Panc1 (cell line): ENCODE measurements at regions not wholly inside any gene's neighbourhood (a gene's known extent, or its start where the extent isn't known, plus 50 kb on each side); places are given as distances from the start of the nearest gene placed in this dataset.

ENCODE experiments used
- ATAC-seq: fragments of 200-7000 bp; cut with Tn5 transposase; 2 replicates; pipeline ENCODE4 v1.9.1; 2020; ENCODE audit warnings: mild to moderate bottlenecking, moderate library complexity
- BruUV-seq: library from RNA; stranded (reverse); fragments of 400-500 nt; replicated peaks from 2 replicates; lab custom pipeline; 2021; lab: Mats Ljungman, UMichigan
- CTCF ChIA-PET: fragments of 300-600 bp; sonication (Branson Sonifier 250); formaldehyde crosslinking; loops from one replicate; lab custom pipeline; 2022; ENCODE audit warnings: antibody characterized with exemption; lab: Charles Lee
- POLR2A ChIA-PET: fragments of 300-600 bp; sonication (Branson Sonifier 250); formaldehyde crosslinking; loops from one replicate; lab custom pipeline; 2022; ENCODE audit warnings: antibody characterized with exemption; lab: Charles Lee
- DNase-seq: peaks from one replicate; pipeline ENCODE4 v3.0.0-alpha.2; 2010; ENCODE audit warnings: low read depth, low spot score
- H3K27ac ChIP-seq: 2 replicates; pipeline ENCODE4 v1.5.1; 2011; ENCODE audit warnings: mild to moderate bottlenecking, low read length, inconsistent platforms
- H3K27me3 ChIP-seq: fragments of 200-500 bp; sonication (Bioruptor generic); 2 replicates; pipeline ENCODE4 v1.6.0; 2014; ENCODE audit warnings: low read length, inconsistent platforms; ENCODE audit not compliant: control insufficient read depth, insufficient read depth
- H3K36me3 ChIP-seq: fragments of 200-500 bp; sonication (Bioruptor generic); 2 replicates; pipeline ENCODE4 v1.5.1; 2014; ENCODE audit warnings: inconsistent platforms, mild to moderate bottlenecking, low read length, moderate library complexity; ENCODE audit not compliant: control insufficient read depth, insufficient read depth
- H3K4me1 ChIP-seq: 2 replicates; pipeline ENCODE4 v1.5.1; 2011; ENCODE audit warnings: inconsistent platforms, mild to moderate bottlenecking, low read length, moderate library complexity; ENCODE audit not compliant: control insufficient read depth, insufficient read depth
- H3K4me3 ChIP-seq, 2 experiments: 2 replicates each; pipeline ENCODE4 v1.5.1; 2011 to 2012; ENCODE audit warnings: low read depth in 2 of 2, low read length in 2 of 2, mild to moderate bottlenecking in 2 of 2, inconsistent platforms in 1 of 2, moderate library complexity in 1 of 2
- H3K9me3 ChIP-seq: fragments of 200-500 bp; sonication (Bioruptor generic); 2 replicates; pipeline ENCODE4 v1.5.1; 2014; ENCODE audit warnings: low read depth, mild to moderate bottlenecking, inconsistent platforms, low read length, moderate library complexity; ENCODE audit not compliant: control insufficient read depth, insufficient read depth
- CTCF ChIP-seq: fragments of 450-650 bp; IDR thresholded peaks from 2 replicates; pipeline ENCODE4 v1.5.1; 2017; ENCODE audit warnings: mild to moderate bottlenecking
- POLR2AphosphoS5 ChIP-seq: IDR thresholded peaks from 2 replicates; pipeline ENCODE4 v1.6.1; 2012; ENCODE audit warnings: mild to moderate bottlenecking, low read depth, low read length, moderate library complexity
- REST ChIP-seq, 2 experiments: IDR thresholded peaks; 2 replicates each; pipeline ENCODE4 v1.6.1; 2011 to 2012; ENCODE audit warnings: low read depth in 2 of 2, control low read depth in 1 of 2, low read length in 1 of 2, mild to moderate bottlenecking in 1 of 2, moderate library complexity in 1 of 2; ENCODE audit not compliant: insufficient read depth in 1 of 2
- SIN3A ChIP-seq: IDR thresholded peaks from 2 replicates; pipeline ENCODE4 v1.6.1; 2012; ENCODE audit warnings: low read depth, mild to moderate bottlenecking, low read length, moderate library complexity, borderline replicate concordance; ENCODE audit not compliant: insufficient read depth
- TCF7L2 ChIP-seq: IDR thresholded peaks from 2 replicates; pipeline ENCODE4 v1.6.1; 2011; ENCODE audit warnings: mild to moderate bottlenecking, low read depth, low read length, inconsistent platforms
- in situ Hi-C: cut with HindIII; loops from 2 replicates; pipeline ENCODE4 v1.10.0; 2016; ENCODE audit warnings: low sequenced_read_pairs, low pct_unique_long_range_greater_than_20kb
- intact Hi-C: fragments of 100-400 bp; cut with micrococcal nuclease; formaldehyde crosslinking; loops from one replicate; pipeline ENCODE4 v1.10.0; 2022; ENCODE audit not compliant: unreplicated experiment

- in situ Hi-C loops (no loop called here), intact Hi-C loops (no loop called here)
- ATAC-seq: no peak
- no peak for TF ChIP-seq TCF7L2
- no peak for TF ChIP-seq SIN3A
- TF ChIP-seq CTCF: no peak
- no peak for TF ChIP-seq POLR2AphosphoS5
- TF ChIP-seq REST (IDR thresholded peaks at IDR 0.05; ENCODE audit: insufficient read depth in 1 of 2, low read depth in 2 of 2, low read length in 1 of 2): no peak
- DNase-seq: no peak
- Histone ChIP-seq H3K4me3 (no peak overlapping the region), H3K27me3 (no peaks in the 10 kb centered on the region), H3K27ac (0 out of 2 replicates have a peak overlapping the region, but pooled peaks have one; percentile 35), H3K4me1 (peaks cover 5% of the 10 kb centered on the region), H3K36me3 (no peaks in the 10 kb centered on the region), H3K9me3 (no peaks in the 10 kb centered on the region)
- ChIA-PET POLR2A (no interaction called here), CTCF (no interaction called here)
- BruUV-seq: no TSS peak
Measured at GRCh38 chr1:168466714-168467131, 77.1 kb downstream of the XCL2 start.

GRCh38 chr1:168466092-168466713 lies 77.6 kb downstream of the XCL2 start:
- CTCF ChIA-PET: no interaction called here

More at GRCh38 chr1:168466092-168466713, 77.6 kb downstream of the XCL2 start:
- H3K4me3 ChIP-seq: no peak overlapping the region
- H3K27me3 ChIP-seq: no peaks in the 10 kb centered on the region
- no peaks in the 10 kb centered on the region for H3K36me3 ChIP-seq
- DNase-seq (no peak), ATAC-seq (no peak)
- no peaks in the 10 kb centered on the region for H3K9me3 ChIP-seq
- POLR2A ChIA-PET: no interaction called here
- intact Hi-C loops: no loop called here
- no peak for TF ChIP-seq CTCF
- TF ChIP-seq REST (IDR thresholded peaks at IDR 0.05; ENCODE audit: insufficient read depth in 1 of 2, low read depth in 2 of 2, low read length in 1 of 2): no peak
- TF ChIP-seq SIN3A: no peak
- no peak for TF ChIP-seq TCF7L2
- TF ChIP-seq POLR2AphosphoS5: no peak
- H3K4me1 ChIP-seq: peaks cover 4% of the 10 kb centered on the region
- in situ Hi-C loops: no loop called here
- no TSS peak for BruUV-seq
- H3K27ac ChIP-seq: no peak overlapping the region
